Neural cell (in vitro differentiated cells): ENCODE measurements at regions not wholly inside any gene's neighbourhood (a gene's known extent, or its start where the extent isn't known, plus 50 kb on each side); places are given as distances from the start of the nearest gene placed in this dataset.

Experiments used
- CTCF ChIP-seq: fragments of 450-650 bp; IDR thresholded peaks from 2 replicates; pipeline ENCODE4 v1.5.1; 2014; ENCODE audit warnings: antibody characterized with exemption, mild to moderate bottlenecking, moderate library complexity; ENCODE audit not compliant: poor library complexity, severe bottlenecking
- EP300 ChIP-seq: fragments of 450-650 bp; conservative IDR thresholded peaks from 2 replicates; pipeline ENCODE4 v1.6.1; 2014; ENCODE audit warnings: antibody characterized with exemption, mild to moderate bottlenecking, moderate library complexity; ENCODE audit not compliant: poor library complexity, severe bottlenecking
- EZH2 ChIP-seq: fragments of 200-600, 300-800 bp; shearing (Covaris generic), sonication (generic); IDR thresholded peaks from 2 replicates; pipeline ENCODE4 v1.6.1; 2014; ENCODE audit warnings: antibody characterized with exemption, low read length, borderline replicate concordance, mild to moderate bottlenecking; ENCODE audit not compliant: insufficient read depth, poor library complexity, severe bottlenecking
- MXI1 ChIP-seq: fragments of 450-650 bp; conservative IDR thresholded peaks from 2 replicates; pipeline ENCODE4 v1.6.1; 2014; ENCODE audit warnings: antibody characterized with exemption, mild to moderate bottlenecking; ENCODE audit not compliant: poor library complexity, severe bottlenecking
- POLR2AphosphoS5 ChIP-seq: IDR thresholded peaks from 2 replicates; pipeline ENCODE4 v1.6.1; 2012
- RAD21 ChIP-seq: fragments of 450-650 bp; conservative IDR thresholded peaks from 2 replicates; pipeline ENCODE4 v1.6.1; 2014; ENCODE audit warnings: antibody characterized with exemption, mild to moderate bottlenecking, moderate library complexity
- TAF1 ChIP-seq: IDR thresholded peaks from 2 replicates; pipeline ENCODE4 v1.6.1; 2012; ENCODE audit warnings: low read depth
- TF ChIP-seq, protein P1 (sequence below): IDR thresholded peaks from 2 replicates; pipeline ENCODE4 v1.6.1; 2012; ENCODE audit warnings: borderline replicate concordance

DNA sequence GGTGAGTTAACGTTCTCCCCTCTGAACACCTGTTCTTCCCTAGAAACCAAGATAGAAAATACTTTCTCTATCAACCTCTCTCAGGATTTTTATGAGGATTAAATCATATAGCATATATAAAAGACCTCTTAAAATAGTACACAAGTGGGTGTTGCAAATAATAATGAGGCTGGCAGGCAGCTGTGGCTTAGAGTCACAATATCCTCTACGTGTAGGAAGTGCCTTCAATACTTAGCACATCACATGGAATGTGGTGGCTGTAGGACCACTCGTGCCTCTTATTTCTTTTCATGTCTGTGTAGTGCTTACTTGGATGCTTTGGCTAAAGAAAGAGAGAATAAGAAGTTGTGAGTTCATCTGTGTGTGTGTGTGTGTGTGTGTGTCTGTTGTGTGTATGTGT lies 96.3 kb downstream of the PRLHR start:
- no peak for TF ChIP-seq CTCF
- TF ChIP-seq POLR2AphosphoS5, result no peak
- TF ChIP-seq RAD21, result no peak
- TF ChIP-seq TAF1, result no peak
- no peak for TF ChIP-seq EZH2
- TF ChIP-seq, protein P1, sequence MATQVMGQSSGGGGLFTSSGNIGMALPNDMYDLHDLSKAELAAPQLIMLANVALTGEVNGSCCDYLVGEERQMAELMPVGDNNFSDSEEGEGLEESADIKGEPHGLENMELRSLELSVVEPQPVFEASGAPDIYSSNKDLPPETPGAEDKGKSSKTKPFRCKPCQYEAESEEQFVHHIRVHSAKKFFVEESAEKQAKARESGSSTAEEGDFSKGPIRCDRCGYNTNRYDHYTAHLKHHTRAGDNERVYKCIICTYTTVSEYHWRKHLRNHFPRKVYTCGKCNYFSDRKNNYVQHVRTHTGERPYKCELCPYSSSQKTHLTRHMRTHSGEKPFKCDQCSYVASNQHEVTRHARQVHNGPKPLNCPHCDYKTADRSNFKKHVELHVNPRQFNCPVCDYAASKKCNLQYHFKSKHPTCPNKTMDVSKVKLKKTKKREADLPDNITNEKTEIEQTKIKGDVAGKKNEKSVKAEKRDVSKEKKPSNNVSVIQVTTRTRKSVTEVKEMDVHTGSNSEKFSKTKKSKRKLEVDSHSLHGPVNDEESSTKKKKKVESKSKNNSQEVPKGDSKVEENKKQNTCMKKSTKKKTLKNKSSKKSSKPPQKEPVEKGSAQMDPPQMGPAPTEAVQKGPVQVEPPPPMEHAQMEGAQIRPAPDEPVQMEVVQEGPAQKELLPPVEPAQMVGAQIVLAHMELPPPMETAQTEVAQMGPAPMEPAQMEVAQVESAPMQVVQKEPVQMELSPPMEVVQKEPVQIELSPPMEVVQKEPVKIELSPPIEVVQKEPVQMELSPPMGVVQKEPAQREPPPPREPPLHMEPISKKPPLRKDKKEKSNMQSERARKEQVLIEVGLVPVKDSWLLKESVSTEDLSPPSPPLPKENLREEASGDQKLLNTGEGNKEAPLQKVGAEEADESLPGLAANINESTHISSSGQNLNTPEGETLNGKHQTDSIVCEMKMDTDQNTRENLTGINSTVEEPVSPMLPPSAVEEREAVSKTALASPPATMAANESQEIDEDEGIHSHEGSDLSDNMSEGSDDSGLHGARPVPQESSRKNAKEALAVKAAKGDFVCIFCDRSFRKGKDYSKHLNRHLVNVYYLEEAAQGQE, result no peak
- no peak for TF ChIP-seq EP300
- TF ChIP-seq MXI1, result no peak
